Globus pallidus (tissue), 1 donor: ENCODE measurements at regions not wholly inside any gene's neighbourhood (a gene's known extent, or its start where the extent isn't known, plus 50 kb on each side); places are given as distances from the start of the nearest gene placed in this dataset.
A peak's percentile ranks its signal among the peaks of the same experiment; 100 is the strongest.

Experiments
- DNase-seq: peaks from one replicate; pipeline ENCODE4 v3.0.0-alpha.2; 2015; ENCODE audit warnings: low spot score

- DNase-seq: no peak
Measured at GRCh38 chr5:175034924-175035323, 310.5 kb downstream of the MSX2 start.

DNA sequence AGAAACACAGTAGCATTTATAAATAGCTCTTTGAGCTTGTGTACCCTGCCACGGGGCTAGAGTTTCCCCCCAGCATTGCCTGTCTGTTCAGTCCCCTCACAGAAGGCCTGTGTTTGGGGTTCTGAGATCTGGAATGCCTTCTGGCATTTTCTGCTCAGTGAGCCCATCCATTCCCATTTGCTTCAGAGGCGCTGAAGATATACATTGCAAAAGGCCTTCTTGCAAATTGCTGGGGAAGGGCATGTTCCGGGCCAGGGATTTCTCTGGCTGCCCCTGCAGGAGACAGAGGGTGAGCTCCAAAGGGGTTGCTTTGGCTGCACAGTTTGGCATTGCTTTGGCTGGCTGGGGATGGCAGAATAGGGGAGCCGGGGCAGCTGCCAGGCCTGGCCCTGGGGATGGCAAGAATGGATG is 308.4 kb downstream of the MSX2 start:
- peak; percentile 68 for DNase-seq

DNA sequence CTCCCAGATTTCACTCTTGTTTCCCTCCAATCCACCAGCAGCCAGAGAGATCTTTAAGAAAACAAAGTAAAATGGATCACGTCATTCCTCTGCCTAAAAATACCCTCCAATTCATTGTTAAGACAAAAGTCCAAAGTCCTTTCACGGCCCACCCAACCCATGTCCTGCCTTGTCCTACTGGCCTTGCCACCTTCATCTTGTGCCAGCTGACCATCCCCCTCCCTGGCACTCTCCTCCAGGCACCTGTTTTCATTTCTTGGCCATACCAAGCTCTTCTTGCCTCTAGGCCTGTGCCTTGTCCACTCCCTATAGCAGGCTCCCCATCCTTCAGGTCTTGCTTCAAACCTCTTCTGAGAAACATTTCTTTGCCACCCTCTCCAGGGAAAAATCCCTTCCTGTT is 307.6 kb downstream of the MSX2 start:
- DNase-seq: no peak

GRCh38 chr5:175027390-175027789 is 303.0 kb downstream of the MSX2 start:
- DNase-seq: no peak

DNA sequence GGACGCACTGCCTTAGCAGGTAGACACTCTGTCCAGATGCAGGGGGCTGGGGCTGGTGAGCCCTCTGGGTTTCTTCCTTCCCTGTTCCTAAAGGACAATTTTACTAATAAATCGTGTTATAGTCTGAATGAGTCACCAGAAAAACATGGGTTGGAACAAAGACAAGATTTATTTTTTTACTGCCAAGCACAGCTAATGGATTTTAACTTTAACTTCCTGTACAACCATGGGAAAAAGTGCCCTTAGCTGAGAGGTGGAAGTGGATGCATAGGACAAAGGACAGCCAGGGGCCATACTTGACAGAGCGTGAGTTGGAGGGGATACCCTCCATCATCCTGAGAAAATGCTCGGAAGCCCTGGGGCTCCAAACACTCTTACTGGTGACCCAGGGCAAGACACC is 300.7 kb downstream of the MSX2 start:
- DNase-seq: no peak

- DNase-seq: no peak
Measured at GRCh38 chr5:175021841-175022625, 297.7 kb downstream of the MSX2 start.

DNA sequence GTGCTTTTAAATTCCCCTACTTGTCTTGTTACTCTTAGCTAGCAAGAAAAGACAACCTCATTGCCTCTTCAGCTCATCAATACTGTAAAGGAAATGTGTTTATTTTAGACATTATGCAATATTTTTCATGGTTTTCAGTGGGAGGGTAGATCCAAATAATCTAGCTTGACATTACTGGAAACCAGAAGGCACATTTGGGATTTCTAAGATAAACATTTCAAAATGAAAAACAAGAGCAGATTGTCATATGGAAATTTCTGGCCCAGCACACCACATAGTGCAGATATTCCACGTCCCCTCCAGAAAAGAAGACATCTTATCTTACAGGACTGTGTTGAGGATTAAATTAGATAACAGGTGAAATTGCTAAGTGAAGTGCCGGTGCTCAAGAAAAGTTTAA is 296.9 kb downstream of the MSX2 start:
- DNase-seq: no peak

DNA sequence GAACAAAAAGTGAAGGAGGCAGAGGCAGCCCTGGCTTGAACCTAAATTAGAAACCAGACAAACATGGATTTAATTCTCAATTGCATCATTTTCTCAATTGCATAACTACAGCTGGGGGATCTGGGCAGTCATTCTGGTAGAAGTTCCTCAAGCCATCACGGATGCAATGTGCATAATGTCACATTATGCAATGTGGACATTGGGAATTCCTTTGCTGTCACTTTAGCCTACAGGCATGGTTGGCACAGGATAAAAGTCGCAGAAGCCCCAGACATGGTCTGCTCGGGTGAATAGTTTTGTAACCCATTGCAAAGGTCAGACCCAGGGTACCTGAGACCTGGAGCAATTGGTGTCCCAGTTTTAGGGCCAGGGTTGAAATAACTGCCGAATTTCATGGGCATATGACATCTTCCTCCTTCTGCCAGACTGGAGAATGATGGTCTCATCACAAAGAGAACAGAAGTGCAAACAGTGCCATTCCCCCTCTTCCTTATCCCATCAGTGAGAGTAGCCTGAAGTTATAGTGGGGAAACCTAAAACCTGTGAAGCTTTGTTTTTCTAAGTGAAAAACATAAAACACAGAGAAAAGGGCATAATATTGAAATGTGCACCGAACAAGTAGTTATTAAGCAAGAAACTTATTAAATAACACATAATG is 290.8 kb downstream of the MSX2 start:
- DNase-seq: no peak

- no peak for DNase-seq
Measured at GRCh38 chr5:175013251-175013650, 288.9 kb downstream of the MSX2 start.

GRCh38 chr5:175012267-175012666 is 287.9 kb downstream of the MSX2 start:
- DNase-seq: no peak

DNA sequence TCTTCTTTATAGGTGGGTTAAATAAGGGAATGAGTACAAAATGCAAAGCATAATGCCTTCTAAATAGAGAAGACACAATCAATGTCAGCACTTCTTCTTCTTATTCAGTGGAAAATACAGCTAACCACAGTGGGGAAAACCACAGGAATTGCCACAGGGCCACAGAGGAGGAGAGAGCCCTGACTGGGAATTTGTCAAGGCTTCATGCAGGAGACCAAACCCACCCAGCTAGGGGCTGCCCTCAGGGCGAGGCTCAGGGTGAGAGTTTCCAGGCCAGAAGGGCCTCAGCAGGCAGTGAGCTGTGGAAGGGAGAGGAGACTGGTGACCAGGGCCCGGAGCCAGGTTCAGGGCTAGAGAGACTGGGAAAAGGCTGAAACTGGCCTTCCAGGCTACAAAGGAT is 279.1 kb downstream of the MSX2 start:
- no peak for DNase-seq

GRCh38 chr5:175001876-175002645 is 277.7 kb downstream of the MSX2 start:
- DNase-seq: peak; percentile 21

DNA sequence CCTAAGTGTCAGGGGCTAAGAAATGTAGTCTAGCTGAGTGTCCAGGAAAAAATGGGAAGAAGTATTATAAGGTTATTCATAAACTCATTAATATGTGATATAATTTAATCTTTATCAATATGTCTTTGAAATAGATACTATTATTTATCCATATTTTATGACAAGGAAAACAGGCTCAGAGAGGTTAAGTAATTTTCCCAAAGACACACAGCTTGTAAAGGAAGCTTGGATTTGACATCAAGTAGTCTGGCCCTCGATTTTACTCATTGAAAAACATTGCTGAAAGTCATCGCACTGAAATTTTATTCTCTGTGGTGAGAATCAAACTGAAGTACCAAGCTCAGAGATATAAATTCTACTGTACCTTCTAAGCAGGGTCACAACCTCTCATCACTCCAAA is 276.9 kb downstream of the MSX2 start:
- no peak for DNase-seq

- no peak for DNase-seq
Measured at GRCh38 chr5:174999581-174999980, 275.2 kb downstream of the MSX2 start.

DNA sequence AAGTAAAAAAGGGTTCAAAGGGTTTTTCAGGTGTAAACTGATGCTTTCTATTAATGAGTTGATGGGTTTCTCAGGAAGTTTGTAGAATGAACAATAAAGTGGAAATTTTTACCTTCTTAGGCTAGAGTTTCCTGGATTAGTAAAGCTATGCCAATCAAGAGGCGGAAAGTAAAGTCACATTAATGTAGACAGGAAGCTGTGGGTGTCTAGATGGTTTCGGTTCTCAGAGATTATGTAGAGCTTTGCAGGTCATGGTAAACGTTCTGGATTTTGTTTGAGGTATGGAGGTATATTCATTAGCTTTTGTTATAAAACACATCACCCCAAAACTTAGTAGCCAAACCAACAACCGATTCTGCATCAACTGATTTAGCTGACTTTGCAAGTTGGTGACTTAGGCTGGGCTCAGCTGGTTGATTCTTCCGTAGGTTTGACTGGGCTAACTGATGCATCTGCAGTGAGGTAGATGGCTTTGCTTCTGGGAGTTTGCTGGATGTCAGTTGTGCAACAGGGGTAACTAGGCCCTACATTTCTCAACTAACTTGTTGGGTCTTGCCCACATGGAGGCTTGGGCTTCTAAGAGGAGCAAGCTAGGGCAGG is 273.8 kb downstream of the MSX2 start:
- no peak for DNase-seq

DNA sequence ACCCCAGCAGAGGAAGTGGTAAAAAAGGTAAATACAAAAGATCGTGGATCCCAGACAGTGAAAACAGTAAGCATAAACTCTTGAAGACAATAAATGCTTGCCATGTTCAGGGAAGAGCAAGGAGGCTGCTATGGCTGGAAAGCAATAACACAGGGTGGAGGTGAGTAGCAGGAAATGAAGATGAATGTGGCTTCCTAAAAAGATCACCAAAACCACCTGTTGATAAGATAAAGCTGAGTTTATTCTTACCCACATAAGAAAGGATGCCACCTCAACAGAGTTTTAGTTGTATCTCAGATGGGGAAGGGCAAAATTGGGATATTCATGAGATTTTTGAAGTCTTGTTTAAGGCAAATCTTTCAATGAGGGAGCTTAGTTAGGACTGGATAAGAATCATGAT is 273.3 kb downstream of the MSX2 start:
- DNase-seq: no peak

- DNase-seq: no peak
Measured at GRCh38 chr5:174996941-174997340, 272.6 kb downstream of the MSX2 start.

GRCh38 chr5:174995827-174996226 is 271.4 kb downstream of the MSX2 start:
- DNase-seq: no peak

DNA sequence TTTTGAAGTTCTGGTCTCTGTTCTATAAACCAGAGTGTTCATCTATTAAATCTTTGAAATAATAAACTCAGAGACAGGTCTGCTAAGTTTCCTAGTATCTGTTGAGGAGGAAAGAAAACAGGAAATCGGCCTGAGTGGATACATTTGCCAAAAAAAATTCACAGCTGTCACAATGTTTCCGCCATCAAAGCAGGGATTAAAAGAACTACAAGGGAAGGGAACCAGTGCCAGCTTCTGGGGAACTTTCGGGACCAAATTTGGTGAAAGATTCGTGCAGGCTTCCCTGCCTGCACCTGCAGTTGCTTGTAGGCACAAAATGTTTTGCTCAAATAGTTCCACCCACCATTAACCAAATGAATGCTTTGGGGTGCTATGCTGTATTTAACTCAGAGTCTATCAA is 267.5 kb downstream of the MSX2 start:
- peak; percentile 5 for DNase-seq

DNA sequence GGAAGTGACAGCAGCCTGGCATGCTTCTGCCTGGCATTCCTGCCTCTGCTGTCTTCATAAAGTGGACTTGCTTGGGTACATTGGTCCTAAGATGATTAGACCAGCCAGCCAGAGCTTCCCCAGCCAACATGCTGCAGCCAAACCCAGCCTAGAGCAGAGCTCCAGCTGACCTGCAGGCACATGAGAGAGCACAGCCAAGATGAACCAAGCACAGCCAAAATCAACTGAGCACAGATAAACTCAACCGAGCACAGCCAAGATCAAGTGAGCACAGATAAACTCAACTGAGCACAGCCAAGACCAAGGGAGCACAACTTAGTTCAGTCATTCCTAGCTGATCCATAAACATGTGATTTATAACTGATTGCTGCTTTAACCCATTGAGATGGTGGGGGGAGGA is 266.5 kb downstream of the MSX2 start:
- peak; percentile 5 for DNase-seq

- DNase-seq: no peak
Measured at GRCh38 chr5:174987443-174988012, 263.1 kb downstream of the MSX2 start.

DNA sequence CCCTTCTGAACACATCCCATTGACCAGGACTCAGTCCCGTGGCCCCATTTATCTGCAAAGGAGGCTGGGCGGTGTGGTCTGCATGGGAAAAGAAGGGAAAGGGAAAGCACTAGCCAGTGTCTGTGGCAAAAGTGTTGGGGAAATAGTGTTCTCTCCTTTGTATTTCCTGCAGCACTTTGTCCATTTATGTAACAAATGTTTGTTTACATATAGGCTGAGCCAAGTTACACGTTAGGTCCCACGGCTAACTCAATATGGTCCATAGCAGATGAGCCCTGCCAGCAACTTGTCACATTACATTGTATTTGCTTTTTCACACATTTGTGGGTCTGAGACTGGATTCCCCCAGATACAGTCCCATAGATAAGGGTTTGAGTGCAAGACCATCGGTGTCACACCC is 260.5 kb downstream of the MSX2 start:
- DNase-seq: no peak
